ENCODE measurements at regions not wholly inside any gene's neighbourhood (a gene's known extent, or its start where the extent isn't known, plus 50 kb on each side); places are given as distances from the start of the nearest gene placed in this dataset.
A peak's percentile ranks its signal among the peaks of the same experiment; 100 is the strongest.

DNA sequence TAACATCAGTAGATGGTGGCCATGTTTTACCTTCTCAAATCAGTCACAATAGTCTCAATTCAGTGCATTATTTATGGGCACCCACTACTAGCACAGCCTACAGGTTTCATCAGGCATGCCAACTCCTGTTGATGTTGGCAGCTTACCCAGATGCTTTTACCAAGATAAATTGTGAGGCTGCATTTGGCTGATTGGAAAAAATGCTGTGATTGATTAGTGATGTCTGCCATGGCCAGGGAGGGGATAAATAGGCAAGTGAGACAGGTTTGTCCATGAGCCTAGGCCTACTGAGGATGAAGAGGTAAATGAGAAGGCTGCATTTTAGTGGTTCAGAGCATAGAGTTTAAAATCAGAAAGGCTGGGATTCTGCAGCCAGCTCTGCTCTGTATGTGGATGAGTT, 227.1 kb downstream of the NFATC2 start:
- no peak for DNase-seq (ENCODE audit: low spot score)
- no peaks in the 10 kb centered on the region for H3K36me3 Mint-ChIP-seq (ENCODE audit: low read depth)
- no peaks in the 10 kb centered on the region for H3K4me1 Mint-ChIP-seq (ENCODE audit: low read depth)
- H3K4me3 Mint-ChIP-seq, result no peak overlapping the region
- no peak overlapping the region for H3K27ac Mint-ChIP-seq
- peaks cover 10% of the 10 kb centered on the region for H3K27me3 Mint-ChIP-seq (ENCODE audit: insufficient read depth)
- intact Hi-C loops (cut with micrococcal nuclease), result no loop called here
- no peaks in the 10 kb centered on the region for H3K9me3 Mint-ChIP-seq

DNA sequence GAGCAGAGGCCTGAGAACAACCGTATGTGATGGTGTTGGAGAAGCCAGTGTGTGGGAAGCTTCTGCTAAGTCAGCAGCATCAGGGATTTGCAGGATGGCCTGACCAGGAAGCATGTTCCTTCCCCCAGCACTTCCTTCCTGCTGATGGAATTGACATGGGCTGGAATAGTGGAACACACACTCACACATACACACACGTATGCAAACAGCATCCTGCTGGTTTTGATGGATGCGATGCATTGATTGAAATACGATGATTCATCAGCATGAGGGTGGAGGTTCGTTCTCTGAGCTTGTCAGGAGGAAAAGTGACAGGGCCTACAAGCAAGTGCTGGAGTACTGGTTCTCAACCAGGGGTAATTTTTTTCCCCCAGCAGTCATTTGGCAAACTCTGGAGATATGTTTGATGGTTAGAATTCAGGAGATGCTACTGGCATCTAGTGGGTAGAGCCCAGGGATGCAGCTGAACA, 229.1 kb downstream of the NFATC2 start:
- Mint-ChIP-seq H3K36me3 (ENCODE audit: low read depth) (no peaks in the 10 kb centered on the region), H3K27me3 (ENCODE audit: insufficient read depth) (peaks cover 22% of the 10 kb centered on the region), H3K4me1 (ENCODE audit: low read depth) (no peaks in the 10 kb centered on the region), H3K9me3 (no peaks in the 10 kb centered on the region), H3K27ac (no peak overlapping the region), H3K4me3 (no peak overlapping the region)
- no peak for DNase-seq (ENCODE audit: low spot score)
- intact Hi-C loops (cut with micrococcal nuclease), result no loop called here

DNA sequence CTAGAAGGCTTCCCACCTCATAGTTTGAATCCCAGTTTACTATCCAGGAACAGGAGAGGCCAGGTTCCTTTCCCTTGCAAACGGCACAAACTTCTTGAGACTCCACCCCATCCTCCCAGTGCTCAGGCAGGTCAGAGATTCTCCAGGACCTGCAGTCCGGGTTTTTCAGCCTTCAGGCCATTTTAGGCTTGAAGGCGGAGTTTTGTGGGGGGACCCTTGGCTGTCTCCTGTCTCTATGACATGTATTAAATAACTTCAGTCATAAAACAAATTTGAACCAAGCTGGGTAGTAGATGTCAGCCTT, 230.1 kb downstream of the NFATC2 start:
- H3K36me3 Mint-ChIP-seq (ENCODE audit: low read depth), result no peaks in the 10 kb centered on the region
- H3K4me3 Mint-ChIP-seq, result no peak overlapping the region
- H3K27ac Mint-ChIP-seq, result no peak overlapping the region
- peaks cover 25% of the 10 kb centered on the region for H3K27me3 Mint-ChIP-seq (ENCODE audit: insufficient read depth)
- intact Hi-C loops (cut with micrococcal nuclease), result no loop called here
- no peaks in the 10 kb centered on the region for H3K4me1 Mint-ChIP-seq (ENCODE audit: low read depth)
- no peaks in the 10 kb centered on the region for H3K9me3 Mint-ChIP-seq
- no peak for DNase-seq (ENCODE audit: low spot score)

DNA sequence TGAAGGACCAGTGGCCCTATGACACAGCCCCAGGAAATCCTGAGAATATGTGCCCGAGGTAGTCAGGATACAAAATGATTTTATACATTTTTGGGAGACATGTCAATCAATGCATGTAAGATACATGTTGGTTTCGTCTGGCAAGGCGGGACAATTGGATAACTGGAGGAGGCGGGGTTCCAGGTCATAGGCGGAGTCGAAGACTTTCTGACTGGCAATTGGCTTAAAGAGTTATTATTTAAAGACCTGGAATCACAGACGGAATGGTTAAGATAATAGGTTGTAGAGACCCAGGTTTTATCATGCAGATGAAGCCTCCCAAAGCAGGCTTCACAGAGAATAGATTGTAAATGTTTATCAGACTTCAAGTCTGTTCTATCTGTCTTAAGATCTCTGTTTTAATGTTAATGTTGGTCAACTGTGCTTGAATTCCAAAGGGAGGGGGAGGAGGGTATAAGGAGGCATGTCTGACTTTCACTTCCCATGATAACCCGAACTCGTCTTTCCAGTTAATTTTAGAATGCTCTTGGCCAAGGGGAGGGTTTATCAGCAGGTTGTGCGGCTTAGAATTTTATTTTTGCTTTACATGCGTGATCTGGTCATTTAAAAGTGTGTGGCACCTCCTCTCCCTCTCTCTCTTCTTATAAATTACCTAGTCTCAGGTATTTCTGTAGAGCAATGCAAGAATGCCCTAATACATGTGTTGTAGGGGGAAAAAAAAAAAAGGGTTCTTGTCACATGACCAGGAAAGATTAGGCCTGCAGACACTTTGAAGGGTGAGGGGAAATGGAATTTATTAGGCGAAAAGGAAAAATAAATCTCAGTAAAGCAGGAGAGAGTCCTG, 230.7 kb downstream of the NFATC2 start:
- no peaks in the 10 kb centered on the region for H3K9me3 Mint-ChIP-seq
- intact Hi-C loops (cut with micrococcal nuclease), result no loop called here

DNA sequence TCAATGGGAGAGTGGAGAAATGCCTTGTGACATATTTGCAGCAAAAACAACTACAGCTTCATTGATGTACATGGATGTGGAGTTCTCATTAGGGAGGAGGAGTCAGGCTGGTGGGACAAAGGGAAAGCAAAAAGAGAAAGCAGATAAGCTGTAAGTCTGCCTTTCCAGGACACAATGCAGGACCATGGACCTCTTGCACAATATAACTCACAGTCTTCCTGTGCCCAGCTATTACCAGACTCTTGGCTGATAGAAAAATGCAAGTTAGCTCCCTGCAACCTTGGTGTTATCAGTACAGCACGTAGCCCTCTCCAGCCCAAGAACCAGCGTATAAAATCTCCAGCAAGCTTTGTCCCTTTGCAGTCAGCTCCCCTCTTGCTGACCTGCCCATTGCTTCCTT, 232.3 kb downstream of the NFATC2 start:
- Mint-ChIP-seq H3K36me3 (ENCODE audit: low read depth) (no peaks in the 10 kb centered on the region), H3K4me1 (ENCODE audit: low read depth) (peaks cover 7% of the 10 kb centered on the region), H3K27me3 (ENCODE audit: insufficient read depth) (peaks cover 28% of the 10 kb centered on the region), H3K4me3 (no peak overlapping the region), H3K27ac (no peak overlapping the region), H3K9me3 (no peaks in the 10 kb centered on the region)
- intact Hi-C loops (cut with micrococcal nuclease), result no loop called here
- no peak for DNase-seq (ENCODE audit: low spot score)

More for the DNA sequence above, 230.7 kb downstream of the NFATC2 start:
- peaks cover 26% of the 10 kb centered on the region for H3K27me3 Mint-ChIP-seq (ENCODE audit: insufficient read depth)
- H3K27ac Mint-ChIP-seq, result no peak overlapping the region
- no peak for DNase-seq (ENCODE audit: low spot score)
- H3K4me1 Mint-ChIP-seq (ENCODE audit: low read depth), result peaks cover 2% of the 10 kb centered on the region
- no peaks in the 10 kb centered on the region for H3K36me3 Mint-ChIP-seq (ENCODE audit: low read depth)
- no peak overlapping the region for H3K4me3 Mint-ChIP-seq

DNA sequence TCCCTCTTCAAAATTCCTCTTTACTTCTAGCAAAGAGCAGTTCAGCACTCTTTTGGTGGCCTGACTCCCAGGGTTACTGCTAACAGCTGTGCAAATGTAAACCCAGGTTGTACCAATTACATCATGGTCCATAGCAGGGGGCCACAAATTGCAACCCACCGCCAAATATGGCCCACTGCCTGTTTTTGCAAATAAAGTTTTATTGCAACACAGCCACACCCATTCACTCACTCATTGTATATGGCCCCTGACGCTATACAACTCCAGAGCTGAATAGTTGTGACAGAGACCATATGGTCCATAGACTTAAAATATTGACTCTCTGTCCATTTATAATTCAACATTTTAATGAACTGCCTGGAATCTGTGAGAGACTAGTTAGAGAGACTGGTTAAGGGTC, 233.4 kb downstream of the NFATC2 start:
- Mint-ChIP-seq H3K4me3 (no peak overlapping the region), H3K27me3 (ENCODE audit: insufficient read depth) (peaks cover 30% of the 10 kb centered on the region), H3K9me3 (no peaks in the 10 kb centered on the region), H3K36me3 (ENCODE audit: low read depth) (no peaks in the 10 kb centered on the region), H3K4me1 (ENCODE audit: low read depth) (peaks cover 7% of the 10 kb centered on the region), H3K27ac (no peak overlapping the region)
- intact Hi-C loops (cut with micrococcal nuclease), result no loop called here
- no peak for DNase-seq (ENCODE audit: low spot score)

DNA sequence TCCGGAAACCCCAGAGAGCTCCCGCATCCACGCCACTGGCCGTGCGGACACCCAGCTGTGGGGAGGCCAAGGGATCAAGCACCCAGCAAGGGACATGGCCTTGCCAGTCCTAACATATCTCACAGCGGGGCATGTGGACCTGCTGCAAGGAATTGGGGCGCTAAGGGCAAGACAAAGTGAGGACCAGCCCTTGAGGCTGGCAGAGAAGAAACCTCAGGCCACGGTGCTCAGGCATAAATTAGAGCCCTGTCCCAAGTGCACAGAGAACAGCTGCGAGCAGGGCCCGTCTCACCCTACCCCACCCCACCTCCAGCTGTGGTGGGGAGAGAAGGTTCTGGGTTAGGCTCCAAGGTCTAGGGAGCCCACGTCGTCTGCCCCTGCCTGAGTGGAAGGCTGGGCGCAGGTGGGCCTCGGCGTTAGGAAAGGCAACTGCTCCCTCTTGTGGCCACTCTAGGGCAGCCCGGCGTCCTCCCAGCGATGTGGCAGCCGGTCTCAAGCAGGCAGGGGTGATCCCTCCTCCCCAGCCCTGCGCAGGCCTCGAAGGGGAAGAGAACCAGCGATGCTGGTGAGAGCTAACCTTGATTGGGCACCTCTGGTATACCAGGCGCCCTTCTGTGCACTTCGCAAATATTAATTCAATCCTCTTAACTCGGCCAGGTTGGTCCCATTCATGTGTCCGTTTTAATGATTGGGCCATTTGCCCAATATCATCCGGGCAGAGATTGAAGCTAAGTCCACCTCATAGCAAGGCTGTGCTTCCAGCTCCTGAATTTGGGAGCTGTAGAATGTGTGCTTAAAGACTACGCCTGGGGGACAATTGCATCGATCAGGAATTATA, 235.8 kb downstream of the NFATC2 start:
- Mint-ChIP-seq H3K4me1 (ENCODE audit: low read depth) (peaks cover 7% of the 10 kb centered on the region), H3K27me3 (ENCODE audit: insufficient read depth) (peaks cover 23% of the 10 kb centered on the region), H3K4me3 (no peak overlapping the region), H3K36me3 (ENCODE audit: low read depth) (no peaks in the 10 kb centered on the region), H3K27ac (no peak overlapping the region), H3K9me3 (no peaks in the 10 kb centered on the region)
- intact Hi-C loops (cut with micrococcal nuclease), result loop anchor here (1.0 to 2.0 kb wide), 5 partner anchors 86 to 512 kb away; partner anchors contain the start of gene BCAS4
- DNase-seq (ENCODE audit: low spot score), result peak; percentile 49

DNA sequence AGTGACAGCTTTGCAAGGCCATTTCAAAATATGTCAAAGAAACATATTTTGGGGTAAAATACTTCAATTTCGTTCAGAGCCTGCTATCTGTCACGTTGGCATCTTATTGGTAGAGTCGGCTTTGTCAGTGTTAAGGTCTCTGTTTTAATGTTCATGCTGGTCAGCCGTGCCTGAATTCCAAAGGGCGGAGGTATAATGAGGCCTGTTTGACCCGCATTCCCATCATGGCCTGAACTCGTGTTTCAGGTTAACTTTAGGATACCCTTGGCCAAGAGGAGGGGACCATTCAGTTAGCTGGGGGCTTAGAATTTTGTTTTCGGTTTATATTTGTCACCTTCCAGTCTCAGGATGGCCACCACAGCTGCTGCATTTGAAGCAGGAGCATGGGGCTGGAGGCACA, 236.4 kb downstream of the NFATC2 start:
- H3K4me1 Mint-ChIP-seq (ENCODE audit: low read depth), result peaks cover 7% of the 10 kb centered on the region
- intact Hi-C loops (cut with micrococcal nuclease), result loop anchor here (1.0 to 2.0 kb wide), 5 partner anchors 86 to 511 kb away; partner anchors contain the start of gene BCAS4
- no peak overlapping the region for H3K4me3 Mint-ChIP-seq
- no peak overlapping the region for H3K27ac Mint-ChIP-seq
- H3K36me3 Mint-ChIP-seq (ENCODE audit: low read depth), result no peaks in the 10 kb centered on the region
- DNase-seq (ENCODE audit: low spot score), result no peak
- no peaks in the 10 kb centered on the region for H3K9me3 Mint-ChIP-seq
- H3K27me3 Mint-ChIP-seq (ENCODE audit: insufficient read depth), result peaks cover 23% of the 10 kb centered on the region

DNA sequence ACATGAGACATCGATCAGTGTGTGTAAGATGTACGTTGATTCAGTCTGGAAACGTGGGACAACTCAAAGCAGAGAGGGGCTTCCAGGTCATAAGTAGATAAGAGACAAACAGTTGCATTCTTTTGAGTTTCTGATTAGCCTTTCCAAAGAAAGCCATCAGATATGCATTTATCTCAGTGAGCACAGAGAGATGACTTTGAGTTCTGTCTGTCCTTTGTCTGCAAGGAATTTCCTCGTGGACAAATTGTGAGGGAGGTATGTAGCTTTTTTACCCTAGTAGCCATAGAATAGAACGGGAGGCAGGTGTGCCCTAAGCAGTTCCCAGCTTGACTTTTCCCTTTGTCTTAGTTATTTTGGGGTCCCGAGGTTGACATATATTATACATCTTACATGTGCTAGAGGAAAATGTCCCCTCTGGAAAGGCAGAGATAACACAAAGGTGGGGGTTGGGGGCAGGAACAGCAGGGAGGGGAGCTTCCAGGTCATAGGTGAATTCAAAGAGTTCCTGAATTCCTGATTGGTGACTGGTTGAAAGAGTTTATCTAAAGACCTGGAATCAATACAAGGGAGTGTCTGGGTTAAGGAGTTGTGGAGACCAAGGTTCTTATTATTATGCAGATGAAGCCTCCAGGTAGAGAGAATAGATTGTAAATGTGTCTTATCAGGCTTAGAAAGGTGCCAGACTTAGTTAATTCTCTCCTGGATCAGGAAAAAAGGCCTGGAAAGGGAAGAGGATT, 237.0 kb downstream of the NFATC2 start:
- Mint-ChIP-seq H3K4me1 (ENCODE audit: low read depth) (peaks cover 7% of the 10 kb centered on the region), H3K9me3 (no peaks in the 10 kb centered on the region), H3K27ac (no peak overlapping the region), H3K36me3 (ENCODE audit: low read depth) (no peaks in the 10 kb centered on the region), H3K4me3 (no peak overlapping the region), H3K27me3 (ENCODE audit: insufficient read depth) (peaks cover 21% of the 10 kb centered on the region)
- DNase-seq (ENCODE audit: low spot score), result no peak
- intact Hi-C loops (cut with micrococcal nuclease), result loop anchor here (1.0 to 2.0 kb wide), 5 partner anchors 85 to 511 kb away; partner anchors contain the start of gene BCAS4

DNA sequence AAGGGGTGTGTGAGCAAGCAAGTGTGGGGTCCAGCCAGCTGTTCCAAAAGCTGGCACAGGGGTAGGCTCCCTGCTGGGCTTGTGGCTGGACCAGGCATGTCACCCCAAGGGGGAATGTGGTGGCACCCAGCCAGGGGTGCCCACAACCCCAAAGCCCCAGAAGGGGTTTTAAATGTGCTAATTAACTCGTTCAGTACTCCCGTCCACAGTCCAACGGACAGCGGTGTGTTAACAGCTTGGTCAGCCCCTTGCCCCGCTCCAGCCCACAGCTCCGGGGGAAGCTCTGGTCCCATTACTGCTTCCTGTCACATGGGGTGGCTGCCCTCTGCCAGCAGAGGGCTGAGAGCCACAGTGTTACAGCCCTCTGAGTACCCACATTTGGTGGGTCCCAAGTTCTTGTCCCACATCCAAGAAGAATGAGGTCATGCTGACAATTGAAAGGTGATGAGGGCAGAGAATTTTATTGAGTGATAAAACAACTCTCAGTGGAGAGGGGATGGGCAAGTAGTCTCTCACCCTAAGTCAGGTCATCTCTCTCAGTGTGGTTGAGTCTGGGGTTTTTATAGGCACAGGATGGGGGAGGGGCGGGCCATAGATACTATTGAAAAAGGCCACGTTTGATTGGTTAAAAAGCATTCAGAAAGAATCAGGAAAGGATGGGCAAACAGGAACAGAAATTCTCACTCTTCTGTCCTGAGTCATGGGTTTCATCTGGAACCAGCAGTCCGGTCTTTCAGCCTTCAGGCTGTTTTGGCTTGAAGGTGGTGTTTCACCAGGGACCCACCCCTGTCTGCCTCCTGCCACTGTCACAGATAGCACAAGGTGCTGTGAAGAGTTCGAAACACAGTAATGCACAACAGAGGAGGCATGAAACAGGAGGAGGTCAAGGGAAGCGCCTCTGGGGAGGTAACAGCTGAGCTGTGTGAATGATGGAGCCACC, 238.5 kb downstream of the NFATC2 start:
- Mint-ChIP-seq H3K27ac (no peak overlapping the region), H3K27me3 (ENCODE audit: insufficient read depth) (peaks cover 14% of the 10 kb centered on the region), H3K4me3 (no peak overlapping the region), H3K4me1 (ENCODE audit: low read depth) (peaks cover 7% of the 10 kb centered on the region), H3K36me3 (ENCODE audit: low read depth) (no peaks in the 10 kb centered on the region), H3K9me3 (no peaks in the 10 kb centered on the region)
- intact Hi-C loops (cut with micrococcal nuclease), result no loop called here
- DNase-seq (ENCODE audit: low spot score), result no peak

DNA sequence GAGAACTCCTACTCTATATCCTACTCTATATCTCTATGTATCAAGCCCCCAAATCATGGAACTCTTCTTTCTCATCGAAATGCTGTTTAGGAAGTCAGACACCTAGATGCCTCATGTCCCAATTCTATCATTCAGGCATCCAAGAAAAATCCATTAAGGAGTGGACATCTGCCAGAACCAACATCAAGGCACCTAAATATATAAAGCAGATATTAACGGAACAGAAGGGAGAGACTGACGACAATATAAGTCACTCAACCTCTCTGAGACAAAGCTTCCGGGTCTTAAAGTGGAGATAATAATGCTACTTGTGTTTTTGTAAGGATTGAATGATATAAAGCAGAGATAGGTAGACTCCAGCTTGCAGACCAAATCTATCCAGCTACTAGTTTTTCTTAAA, 241.5 kb downstream of the NFATC2 start:
- peaks cover 9% of the 10 kb centered on the region for H3K27me3 Mint-ChIP-seq (ENCODE audit: insufficient read depth)
- H3K9me3 Mint-ChIP-seq, result no peaks in the 10 kb centered on the region
- H3K4me1 Mint-ChIP-seq (ENCODE audit: low read depth), result no peaks in the 10 kb centered on the region
- no peak overlapping the region for H3K27ac Mint-ChIP-seq
- H3K36me3 Mint-ChIP-seq (ENCODE audit: low read depth), result no peaks in the 10 kb centered on the region
- no peak for DNase-seq (ENCODE audit: low spot score)
- intact Hi-C loops (cut with micrococcal nuclease), result no loop called here
- H3K4me3 Mint-ChIP-seq, result no peak overlapping the region

DNA sequence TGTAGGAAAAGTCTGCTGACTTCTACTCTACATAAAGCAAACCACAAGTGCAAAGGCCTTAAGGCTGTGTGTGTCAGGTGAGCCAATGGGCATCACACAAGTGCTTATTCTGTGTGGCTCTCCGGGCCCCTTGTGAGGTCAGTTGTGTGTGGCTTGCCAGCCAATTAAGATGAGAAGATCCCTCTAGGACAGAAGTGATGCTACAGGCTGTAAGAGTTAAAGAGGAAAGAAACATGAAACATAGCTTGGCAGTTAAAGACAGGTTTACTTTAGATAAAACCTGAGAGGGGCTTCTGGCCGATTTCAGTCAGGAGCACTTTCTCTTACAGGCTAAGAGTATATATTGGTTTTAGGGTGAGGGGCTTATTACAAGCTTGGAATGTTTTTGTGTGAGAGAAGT, 242.4 kb downstream of the NFATC2 start:
- no peak for DNase-seq (ENCODE audit: low spot score)
- H3K4me3 Mint-ChIP-seq, result no peak overlapping the region
- H3K27ac Mint-ChIP-seq, result no peak overlapping the region
- no peaks in the 10 kb centered on the region for H3K9me3 Mint-ChIP-seq
- peaks cover 8% of the 10 kb centered on the region for H3K27me3 Mint-ChIP-seq (ENCODE audit: insufficient read depth)
- H3K4me1 Mint-ChIP-seq (ENCODE audit: low read depth), result no peaks in the 10 kb centered on the region
- no peaks in the 10 kb centered on the region for H3K36me3 Mint-ChIP-seq (ENCODE audit: low read depth)
- intact Hi-C loops (cut with micrococcal nuclease), result no loop called here
